GM18511 (cell line): ENCODE measurements at regions not wholly inside any gene's neighbourhood (a gene's known extent, or its start where the extent isn't known, plus 50 kb on each side); places are given as distances from the start of the nearest gene placed in this dataset.

Experiments used
- ATAC-seq: cut with Tn5 transposase; IDR thresholded peaks from one replicate; pipeline ENCODE4 v1.9.1; 2021; ENCODE audit warnings: mild to moderate bottlenecking, moderate library complexity; ENCODE audit not compliant: unreplicated experiment

DNA sequence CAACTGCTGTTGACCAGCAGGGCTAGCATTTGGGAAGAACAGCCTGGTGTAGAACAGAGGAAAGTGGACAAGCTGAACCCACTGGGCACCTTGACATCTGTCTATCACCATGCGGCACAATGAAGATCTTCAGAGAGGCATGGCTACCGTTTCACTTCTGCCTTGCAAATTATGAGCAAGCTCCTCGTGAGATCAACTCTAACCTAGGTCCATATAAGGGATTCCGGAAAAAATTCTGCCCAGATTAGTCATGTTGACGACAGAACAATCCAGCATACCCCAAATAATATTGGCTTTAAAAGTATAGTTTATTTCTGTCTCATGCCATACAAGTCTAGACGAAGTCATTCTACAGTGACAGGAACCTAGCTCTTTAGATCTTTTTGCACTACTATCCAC, 91.6 kb upstream of the ATF7IP start:
- ATAC-seq: no peak

DNA sequence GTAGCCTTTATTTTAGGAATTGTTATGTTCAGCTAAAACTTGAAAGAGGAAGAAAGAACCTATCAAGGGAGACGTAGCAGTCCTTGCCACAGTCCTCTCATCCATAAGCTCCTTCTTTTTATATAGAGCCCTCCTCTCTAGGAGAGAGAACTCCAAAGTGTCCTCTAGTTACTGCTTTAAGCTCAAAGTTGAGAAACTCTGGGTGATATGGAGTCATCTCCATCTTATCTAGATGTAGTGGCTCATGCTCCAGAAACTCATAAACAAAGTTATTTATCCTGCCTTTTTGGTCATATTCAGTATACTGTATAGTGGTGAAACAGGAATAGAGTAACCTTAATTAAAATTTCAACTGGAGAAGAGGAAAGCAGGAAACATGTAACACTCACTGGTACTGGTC, 90.4 kb upstream of the ATF7IP start:
- no peak for ATAC-seq

DNA sequence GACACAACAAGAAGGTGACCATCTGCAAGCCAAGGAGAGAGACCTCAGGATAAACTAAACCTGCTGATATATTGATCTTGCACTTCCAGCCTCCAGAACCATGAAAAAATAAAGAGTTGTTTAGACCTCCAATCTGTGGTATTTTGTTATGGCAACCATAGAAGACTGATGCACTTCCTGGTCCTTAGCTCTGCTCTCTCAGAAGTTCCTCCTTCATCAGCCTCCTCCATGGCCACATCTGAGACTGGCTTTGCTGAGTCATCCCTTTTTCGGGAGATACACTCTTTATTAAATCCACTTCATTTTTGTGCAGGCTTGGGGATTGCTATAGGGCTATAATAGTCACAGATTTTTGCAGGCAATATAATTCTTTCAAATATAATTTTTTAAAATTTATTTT, 89.6 kb upstream of the ATF7IP start:
- ATAC-seq: no peak

DNA sequence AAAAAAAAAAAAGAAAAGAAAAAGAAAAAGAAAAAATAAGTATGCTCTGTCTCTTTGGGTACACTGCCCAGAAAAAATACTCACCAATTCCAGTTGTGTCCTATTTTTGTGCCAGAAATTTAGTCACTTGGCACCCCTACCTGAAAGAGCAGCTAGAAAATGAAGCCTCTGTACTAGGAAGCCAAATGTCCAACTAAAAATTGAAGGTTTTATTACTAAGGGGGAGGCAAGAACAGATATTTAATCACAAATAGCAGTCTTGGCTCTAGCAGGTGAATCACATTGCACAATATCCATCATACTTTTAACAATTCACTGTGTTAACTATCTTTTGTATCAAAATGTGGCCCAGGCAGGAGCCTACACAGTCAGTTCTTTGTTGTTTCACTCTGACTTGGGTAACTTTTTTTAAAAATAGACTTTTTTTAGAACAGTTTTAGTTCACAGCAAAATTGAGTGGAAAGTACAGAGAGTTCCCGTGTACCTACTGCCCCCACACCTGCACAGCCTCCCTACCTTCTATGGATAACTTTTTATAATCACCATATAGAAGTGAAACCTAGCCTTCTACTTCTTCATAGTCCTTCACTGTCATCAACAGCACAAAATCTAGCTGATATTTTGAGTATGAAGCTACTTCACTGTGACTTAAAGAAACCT, 87.1 kb upstream of the ATF7IP start:
- no peak for ATAC-seq

DNA sequence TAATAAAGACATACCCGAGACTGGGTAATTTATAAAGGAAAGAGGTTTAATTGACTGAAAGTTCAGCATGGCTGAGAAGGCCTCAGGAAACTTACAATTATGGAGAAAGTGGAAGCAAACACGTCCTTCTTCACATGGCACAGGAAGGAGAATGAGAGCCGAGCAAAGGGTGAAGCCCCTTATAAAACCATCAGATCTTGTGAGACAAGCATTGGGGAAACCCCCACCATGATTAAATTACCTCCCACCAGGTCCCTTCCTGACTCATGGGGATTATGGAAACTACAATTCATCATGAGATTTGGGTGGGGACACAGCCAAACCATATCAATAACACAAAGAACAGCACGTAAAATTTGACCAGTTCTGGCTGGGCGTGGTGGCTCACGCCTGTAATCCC, 85.6 kb upstream of the ATF7IP start:
- ATAC-seq: no peak

DNA sequence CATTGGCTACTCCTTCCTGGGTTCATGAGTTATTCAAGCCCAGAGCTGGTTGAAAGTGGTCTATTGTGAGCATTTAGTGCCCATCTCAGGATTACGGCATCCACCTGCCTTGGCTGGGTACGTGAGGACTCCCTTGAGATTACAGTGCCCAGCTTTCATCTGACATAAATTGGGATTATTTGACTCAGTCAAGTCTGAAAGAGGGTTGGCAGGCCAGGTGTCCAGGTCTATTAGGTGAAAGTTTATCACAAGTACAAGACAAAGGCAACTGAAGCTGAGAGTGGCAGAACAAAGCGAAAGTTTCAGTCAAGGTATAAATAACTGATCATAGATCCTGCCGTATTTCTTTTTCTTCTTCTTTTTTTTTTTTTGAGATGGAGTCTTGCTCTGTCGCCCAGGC, 84.6 kb upstream of the ATF7IP start:
- ATAC-seq: peak; percentile 46

DNA sequence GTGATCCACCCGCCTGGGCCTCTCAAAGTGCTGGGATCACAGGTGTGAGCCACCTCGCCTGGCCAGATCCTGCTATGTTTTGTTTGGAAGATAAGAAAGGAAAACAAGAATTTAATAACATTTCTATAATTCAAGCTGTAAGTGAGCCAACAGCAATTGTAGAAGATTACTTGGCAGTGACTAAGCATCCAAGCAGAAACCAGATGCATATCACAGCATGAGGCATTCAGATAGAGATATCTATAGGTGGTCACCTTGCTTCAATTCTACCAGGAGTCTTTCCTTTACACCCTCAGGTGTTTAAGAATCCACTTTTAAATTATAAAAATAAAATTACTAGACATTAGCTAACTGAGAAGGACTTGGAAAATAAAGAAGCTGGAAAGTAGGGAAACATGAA, 83.9 kb upstream of the ATF7IP start:
- no peak for ATAC-seq

DNA sequence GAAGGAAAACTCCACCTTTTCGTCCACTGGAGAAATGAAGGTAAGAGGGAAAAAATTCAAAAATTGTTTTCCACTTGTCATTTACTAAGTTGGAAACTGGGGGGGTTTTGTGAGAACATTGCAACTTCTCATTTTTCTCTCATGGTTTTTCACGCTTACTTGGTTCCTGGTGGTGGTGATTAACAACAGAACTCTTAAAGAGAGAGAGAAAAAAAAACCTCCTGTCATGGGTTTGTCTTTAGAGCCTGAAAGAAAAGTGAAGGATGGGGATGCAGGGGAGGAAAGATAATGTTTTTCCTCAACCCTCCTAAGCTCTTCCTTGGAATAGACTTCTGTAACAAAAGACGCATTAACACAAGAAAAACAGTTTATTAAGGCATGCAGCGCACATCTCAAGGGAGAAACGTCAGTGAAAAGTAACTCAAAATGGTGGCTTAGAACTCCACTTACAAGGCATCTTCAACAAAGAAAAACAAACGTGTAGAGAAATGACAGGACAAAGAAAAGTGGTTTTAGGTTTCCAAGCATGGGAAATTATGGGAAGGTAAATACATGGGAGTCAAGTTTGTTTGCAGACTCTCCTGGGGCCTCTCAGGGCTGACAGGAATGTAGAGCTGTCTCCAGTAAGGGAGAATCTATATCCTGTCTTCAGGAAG, 81.9 kb upstream of the ATF7IP start:
- peak; percentile 51 for ATAC-seq

DNA sequence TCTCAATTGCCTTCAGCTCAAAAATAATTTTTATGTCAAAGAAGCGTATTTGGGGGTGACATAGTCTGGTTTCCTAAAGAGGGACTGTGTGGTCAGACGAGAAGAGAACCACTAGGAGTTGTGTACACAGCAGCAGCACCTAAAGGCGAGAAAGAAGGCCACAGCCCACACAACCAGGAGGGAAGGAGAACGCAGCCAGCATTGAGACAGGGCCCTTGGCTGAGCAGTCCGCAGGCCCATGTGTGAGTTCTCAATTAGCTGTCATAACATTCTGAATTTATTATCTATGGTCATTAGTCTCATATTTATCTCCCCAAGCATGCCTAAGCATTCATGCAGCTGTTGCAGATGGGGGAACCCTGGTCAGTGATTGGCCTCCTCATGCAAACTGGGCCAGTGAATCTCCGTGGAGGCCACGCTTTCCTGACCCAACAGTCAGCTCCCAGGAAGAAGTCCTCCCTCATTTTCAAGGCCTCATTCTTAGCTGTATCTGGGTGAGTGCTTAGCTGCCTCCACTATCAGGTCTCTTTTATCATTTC, 81.2 kb upstream of the ATF7IP start:
- peak; percentile 64 for ATAC-seq

DNA sequence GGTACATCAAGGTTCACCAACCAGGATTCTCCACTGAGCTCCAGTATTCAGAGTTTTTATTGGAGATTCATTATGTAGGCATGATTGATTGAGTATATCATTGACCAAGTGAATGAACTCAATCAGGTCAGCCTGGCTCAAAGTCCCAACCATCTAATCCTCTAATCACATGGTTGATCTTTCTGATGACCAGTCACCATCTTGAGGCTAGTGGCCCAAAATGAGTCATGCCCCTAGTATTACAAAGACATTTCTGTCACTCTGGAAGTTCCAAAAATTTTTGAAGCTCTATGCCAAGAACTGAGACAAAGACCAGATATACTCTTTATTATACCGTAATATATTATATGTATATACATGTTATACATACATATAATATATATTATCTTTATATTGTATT, 75.9 kb upstream of the ATF7IP start:
- no peak for ATAC-seq

DNA sequence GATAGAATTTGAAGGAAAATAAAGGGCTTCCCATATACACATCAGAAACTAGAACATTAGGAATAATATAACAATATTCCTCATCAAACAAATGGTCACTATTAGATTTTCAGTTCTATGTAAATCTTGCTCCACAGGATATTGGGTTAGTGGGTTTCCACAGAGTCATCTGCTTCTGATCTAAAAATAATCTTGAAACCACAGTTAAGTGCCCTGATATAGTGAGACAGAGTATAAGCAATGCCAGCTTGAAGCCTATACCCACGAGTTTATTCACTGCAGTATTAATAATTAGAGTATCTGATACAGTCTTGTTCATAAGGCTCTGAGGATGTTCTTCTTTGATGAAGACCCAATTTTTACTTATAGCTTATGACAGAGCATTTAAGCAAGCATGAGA, 74.5 kb upstream of the ATF7IP start:
- no peak for ATAC-seq

DNA sequence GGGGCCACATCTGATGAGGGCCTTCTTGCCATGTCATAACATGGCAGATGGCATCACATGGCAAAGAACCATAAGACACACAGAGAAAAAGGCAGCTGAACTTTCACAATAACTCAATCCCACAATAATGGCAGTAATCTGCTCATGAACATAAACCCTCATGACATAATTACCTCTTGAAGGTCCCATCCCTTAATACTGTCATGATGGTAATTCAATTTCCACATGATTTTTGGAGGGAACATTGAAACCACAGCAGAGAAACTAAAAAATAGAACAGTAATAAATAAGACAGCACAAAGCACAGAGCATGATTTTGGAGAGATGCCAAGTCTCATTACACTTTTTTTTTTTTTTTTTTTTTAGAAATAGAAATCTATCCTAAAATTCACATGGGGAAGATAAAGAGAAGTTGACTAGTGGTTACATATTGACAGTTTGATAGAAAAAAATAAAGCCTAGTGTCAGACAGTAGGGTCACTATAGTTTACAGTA, 61.8 kb upstream of the ATF7IP start:
- no peak for ATAC-seq

DNA sequence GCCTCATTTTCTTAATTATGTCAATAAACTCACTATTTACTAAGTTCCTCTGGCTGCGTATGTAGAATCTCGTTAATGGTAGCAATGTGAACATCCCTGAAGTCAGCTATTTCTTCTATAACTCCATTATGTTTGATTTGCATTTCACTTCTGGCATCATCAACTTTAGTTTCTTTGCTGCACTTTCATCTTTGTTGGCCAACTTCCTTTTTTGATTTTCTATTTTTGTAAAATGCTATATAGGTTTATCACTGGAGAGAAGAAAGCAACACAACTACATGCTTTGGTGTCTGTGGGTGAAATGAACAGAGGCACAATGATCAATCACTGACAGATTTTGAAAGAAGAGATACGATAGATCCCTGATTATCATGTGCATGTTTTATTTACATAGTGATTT, 58.5 kb upstream of the ATF7IP start:
- ATAC-seq: no peak

DNA sequence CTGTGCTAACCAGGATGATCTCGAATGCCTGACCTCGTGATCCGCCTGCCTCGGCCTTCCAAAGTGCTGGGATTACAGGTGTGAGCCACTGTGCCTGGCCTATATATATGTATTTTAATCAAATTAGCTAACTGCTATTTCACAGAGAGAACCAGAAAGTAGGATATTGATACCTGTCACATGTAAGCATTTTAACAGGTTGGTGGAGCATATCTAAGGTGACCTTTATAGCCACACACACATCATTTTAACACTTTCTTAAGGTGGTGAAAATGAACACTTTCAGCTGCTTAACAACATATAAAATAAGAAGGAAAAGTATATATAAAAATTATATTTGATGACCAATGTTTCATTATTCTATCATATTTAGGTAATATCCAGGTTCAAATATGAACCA, 57.0 kb upstream of the ATF7IP start:
- ATAC-seq: no peak

DNA sequence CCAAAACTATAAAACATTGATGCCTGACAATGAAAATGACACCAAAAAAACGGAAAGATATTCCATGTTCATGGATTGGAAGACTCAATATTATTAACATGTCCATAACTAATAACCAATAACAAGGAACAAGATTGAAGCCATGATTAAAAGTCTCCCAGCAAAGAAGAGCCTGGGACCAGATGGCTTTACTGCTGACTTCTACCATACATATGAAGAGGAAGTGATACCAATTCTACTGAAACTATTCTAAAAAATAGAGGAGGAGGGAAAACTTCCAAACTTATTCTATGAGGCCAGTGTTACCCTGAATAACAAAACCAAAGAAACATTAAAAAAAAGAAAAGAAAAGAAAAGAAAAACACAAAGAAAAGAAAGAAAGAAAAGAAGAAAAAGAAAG, 54.6 kb upstream of the ATF7IP start:
- ATAC-seq: no peak

DNA sequence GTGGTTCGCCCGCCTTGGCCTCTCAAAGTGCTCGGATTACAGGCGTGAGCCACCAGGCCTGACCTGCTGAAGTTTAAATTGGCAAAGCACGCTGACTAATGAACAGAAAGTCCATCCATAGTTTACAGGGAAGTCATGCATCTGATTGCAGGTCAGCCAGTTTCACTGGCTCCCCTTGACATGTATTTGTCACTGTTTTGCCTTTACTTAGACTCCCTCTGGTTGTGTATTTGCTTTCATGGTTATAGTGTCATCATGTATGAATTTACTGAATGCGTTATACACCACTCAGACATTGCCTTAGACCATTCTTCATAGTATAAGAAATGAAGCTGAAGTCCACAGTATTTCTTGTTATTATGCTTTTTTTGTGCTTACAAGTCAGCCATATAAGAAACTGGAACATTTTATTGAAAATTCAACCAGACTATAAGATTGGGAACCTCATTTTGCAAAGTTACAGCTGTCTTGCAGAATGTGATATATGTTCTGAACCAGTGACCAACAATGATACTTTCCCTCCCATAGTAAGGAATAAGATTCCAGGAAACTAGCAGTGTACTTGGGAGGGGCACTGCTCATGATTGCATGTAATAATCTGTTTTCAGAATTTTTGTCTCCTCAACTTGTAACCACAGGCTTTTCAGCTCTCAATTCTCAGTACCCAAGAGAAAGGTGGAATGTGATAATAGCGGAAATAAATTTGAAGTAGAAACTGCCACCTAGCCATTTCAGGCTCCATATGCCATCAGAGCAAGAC, 51.9 kb upstream of the ATF7IP start:
- ATAC-seq: no peak

DNA sequence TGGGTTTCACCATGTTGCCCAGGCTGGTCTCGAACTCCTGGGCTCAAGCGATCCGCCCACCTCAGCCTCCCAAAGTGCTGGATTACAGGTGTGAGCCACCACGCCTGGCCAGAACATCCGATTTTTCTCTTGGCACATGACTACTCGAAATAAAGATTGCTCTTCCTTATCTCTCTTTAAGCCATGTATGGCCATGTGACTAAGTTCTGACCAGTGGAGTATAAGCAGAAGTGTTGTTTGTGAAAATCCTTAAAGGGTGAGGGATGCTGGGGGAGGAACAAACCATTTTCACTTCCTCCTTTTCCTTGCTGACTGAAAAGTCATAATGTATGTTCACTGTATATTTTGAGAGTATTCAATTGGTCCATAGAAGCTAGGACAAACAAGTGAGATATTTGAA, 50.7 kb upstream of the ATF7IP start:
- ATAC-seq: no peak

DNA sequence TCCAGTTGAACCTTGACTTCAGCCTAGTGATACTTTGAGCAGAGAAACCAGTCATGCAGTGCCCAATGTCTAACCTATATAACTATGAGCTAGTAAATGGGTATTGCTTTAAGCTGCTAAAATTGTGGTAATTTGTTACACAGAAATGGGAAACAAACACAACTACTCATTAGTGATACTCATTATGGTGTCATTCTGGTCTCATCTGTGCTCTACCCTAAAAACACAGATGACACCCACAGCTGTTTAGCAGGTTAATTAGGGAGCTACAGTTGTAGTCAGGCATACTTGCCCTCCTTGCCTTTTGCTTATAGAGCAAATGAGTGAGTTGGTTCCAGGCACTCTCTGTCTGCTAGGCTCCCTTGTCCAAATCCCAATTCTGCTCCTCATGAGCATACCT, 50.0 kb upstream of the ATF7IP start:
- no peak for ATAC-seq
